ENCODE measurements at regions not wholly inside any gene's neighbourhood (a gene's known extent, or its start where the extent isn't known, plus 50 kb on each side); places are given as distances from the start of the nearest gene placed in this dataset.
"Not testable (repeated sequence)": the region's sequence is repeated elsewhere in the genome, so short reads cannot be mapped to it uniquely, and the experiment has no call there.

- TF ChIP-seq CTCF (conservative IDR thresholded peaks at IDR 0.05): no peak
- Mint-ChIP-seq H3K27me3 (no peaks in the 10 kb centered on the region), H3K4me1 (ENCODE audit: unreplicated experiment) (no peaks in the 10 kb centered on the region)
Measured at GRCh38 chr12:33156042-33156441, 259.5 kb upstream of the PKP2 start.

GRCh38 chr12:33147292-33147691 lies 250.7 kb upstream of the PKP2 start:
- not testable (repeated sequence) for H3K4me3 Mint-ChIP-seq; H3K4me1 Mint-ChIP-seq (ENCODE audit: unreplicated experiment); H3K27me3 Mint-ChIP-seq; DNase-seq (ENCODE audit: extremely low spot score, unreplicated experiment); H3K27ac Mint-ChIP-seq; H3K9me3 Mint-ChIP-seq; H3K36me3 Mint-ChIP-seq

More at GRCh38 chr12:33156042-33156441, 259.5 kb upstream of the PKP2 start:
- no peak for DNase-seq (ENCODE audit: extremely low spot score, unreplicated experiment)
- Mint-ChIP-seq H3K9me3 (peaks cover 3% of the 10 kb centered on the region), H3K36me3 (peaks cover 3% of the 10 kb centered on the region), H3K27ac (no peak overlapping the region), H3K4me3 (no peak overlapping the region)

GRCh38 chr12:33129500-33129899 lies 232.9 kb upstream of the PKP2 start:
- H3K4me1 Mint-ChIP-seq (ENCODE audit: unreplicated experiment): no peaks in the 10 kb centered on the region
- no peak for TF ChIP-seq CTCF (conservative IDR thresholded peaks at IDR 0.05)
- no peaks in the 10 kb centered on the region for H3K36me3 Mint-ChIP-seq

GRCh38 chr12:33125755-33126154 lies 229.2 kb upstream of the PKP2 start:
- DNase-seq (ENCODE audit: extremely low spot score, unreplicated experiment): no peak
- Mint-ChIP-seq H3K4me3 (no peak overlapping the region), H3K9me3 (no peaks in the 10 kb centered on the region), H3K36me3 (no peaks in the 10 kb centered on the region), H3K27ac (no peak overlapping the region), H3K4me1 (ENCODE audit: unreplicated experiment) (no peaks in the 10 kb centered on the region), H3K27me3 (no peaks in the 10 kb centered on the region)
- TF ChIP-seq CTCF (conservative IDR thresholded peaks at IDR 0.05): no peak

More at GRCh38 chr12:33129500-33129899, 232.9 kb upstream of the PKP2 start:
- Mint-ChIP-seq H3K9me3 (no peaks in the 10 kb centered on the region), H3K27ac (no peak overlapping the region), H3K27me3 (no peaks in the 10 kb centered on the region), H3K4me3 (no peak overlapping the region)
- DNase-seq (ENCODE audit: extremely low spot score, unreplicated experiment): no peak

GRCh38 chr12:33116284-33116683 lies 219.7 kb upstream of the PKP2 start:
- no peaks in the 10 kb centered on the region for H3K36me3 Mint-ChIP-seq
- H3K27me3 Mint-ChIP-seq: no peaks in the 10 kb centered on the region
- H3K4me3 Mint-ChIP-seq: no peak overlapping the region
- DNase-seq (ENCODE audit: extremely low spot score, unreplicated experiment): no peak
- TF ChIP-seq CTCF (conservative IDR thresholded peaks at IDR 0.05): no peak
- no peak overlapping the region for H3K27ac Mint-ChIP-seq
- H3K4me1 Mint-ChIP-seq (ENCODE audit: unreplicated experiment): no peaks in the 10 kb centered on the region
- no peaks in the 10 kb centered on the region for H3K9me3 Mint-ChIP-seq

GRCh38 chr12:33115716-33116115 lies 219.1 kb upstream of the PKP2 start:
- DNase-seq (ENCODE audit: extremely low spot score, unreplicated experiment): no peak
- Mint-ChIP-seq H3K36me3 (no peaks in the 10 kb centered on the region), H3K4me1 (ENCODE audit: unreplicated experiment) (no peaks in the 10 kb centered on the region), H3K4me3 (no peak overlapping the region), H3K27ac (no peak overlapping the region), H3K27me3 (no peaks in the 10 kb centered on the region), H3K9me3 (no peaks in the 10 kb centered on the region)
- TF ChIP-seq CTCF (conservative IDR thresholded peaks at IDR 0.05): no peak

Data from type B pancreatic cell (in vitro differentiated cells).